CD14-positive monocyte (primary cell): ENCODE measurements at regions not wholly inside any gene's neighbourhood (a gene's known extent, or its start where the extent isn't known, plus 50 kb on each side); places are given as distances from the start of the nearest gene placed in this dataset.
"Not testable (repeated sequence)": the region's sequence is repeated elsewhere in the genome, so short reads cannot be mapped to it uniquely, and the experiment has no call there.

Experiments used
- DNase-seq, 3 donors: peaks; one replicate each; pipeline ENCODE4 v3.0.0-alpha.2; 2011 to 2022
- H2AFZ ChIP-seq: 2 replicates; pipeline ENCODE4 v1.6.0; 2012; ENCODE audit warnings: mild to moderate bottlenecking, low read depth, low read length, inconsistent platforms; ENCODE audit not compliant: insufficient read depth, poor library complexity, severe bottlenecking
- H3K27ac ChIP-seq, 2 donors: 1 replicate in 1 of 2; 2 replicates in 1 of 2; pipeline ENCODE4 v1.5.1; 2012 to 2013; ENCODE audit warnings: low read length in 2 of 2, control low read depth in 1 of 2, inconsistent platforms in 1 of 2, low read depth in 1 of 2, mild to moderate bottlenecking in 1 of 2
- H3K27me3 ChIP-seq, 2 donors: one replicate each; pipeline versions ENCODE4 v1.6.0 to v1.6.1; 2011 to 2013; ENCODE audit warnings: low read length in 2 of 2; ENCODE audit not compliant: control insufficient read depth in 2 of 2, insufficient read depth in 2 of 2
- H3K36me3 ChIP-seq, 2 donors: replicated peaks in 1 of 2; 1 replicate in 1 of 2; 2 replicates in 1 of 2; pipeline versions ENCODE4 v1.5.1 to v1.6.1; 2012 to 2013; ENCODE audit warnings: low read length in 2 of 2, control low read depth in 1 of 2, inconsistent platforms in 1 of 2, mild to moderate bottlenecking in 1 of 2; ENCODE audit not compliant: insufficient read depth in 2 of 2, control insufficient read depth in 1 of 2
- H3K4me1 ChIP-seq, 2 donors: 1 replicate in 1 of 2; 2 replicates in 1 of 2; pipeline versions ENCODE4 v1.5.1 to v1.6.1; 2012 to 2013; ENCODE audit warnings: low read length in 2 of 2, control low read depth in 1 of 2, inconsistent platforms in 1 of 2, mild to moderate bottlenecking in 1 of 2, moderate library complexity in 1 of 2; ENCODE audit not compliant: insufficient read depth in 2 of 2, control insufficient read depth in 1 of 2
- H3K4me2 ChIP-seq: replicated peaks from 2 replicates; pipeline ENCODE3; 2012; ENCODE audit warnings: low read length, moderate library complexity, mild to moderate bottlenecking; ENCODE audit not compliant: poor library complexity, severe bottlenecking; ENCODE audit errors: extremely low read depth
- H3K4me3 ChIP-seq, 3 experiments: fragments of 200-600 bp in 1 of 3; sonication (generic) in 1 of 3; replicated peaks in 1 of 3; 1 replicate in 2 of 3; 2 replicates in 1 of 3; pipeline ENCODE4 v1.5.1; 2011 to 2013; ENCODE audit warnings: low read length in 3 of 3, mild to moderate bottlenecking in 3 of 3, control low read depth in 2 of 3, low read depth in 2 of 3, inconsistent platforms in 1 of 3, moderate library complexity in 1 of 3
- H3K79me2 ChIP-seq: 2 replicates; pipeline ENCODE4 v1.6.0; 2012; ENCODE audit warnings: mild to moderate bottlenecking, control low read depth, inconsistent platforms, low read length, moderate library complexity; ENCODE audit not compliant: insufficient read depth
- H3K9ac ChIP-seq: 2 replicates; pipeline ENCODE4 v1.6.0; 2017; ENCODE audit warnings: low read length, mild to moderate bottlenecking; ENCODE audit not compliant: insufficient read depth, poor library complexity, severe bottlenecking
- H3K9me3 ChIP-seq, 2 donors: replicated peaks in 1 of 2; 1 replicate in 1 of 2; 2 replicates in 1 of 2; pipeline versions ENCODE4 v1.5.1 to v1.6.1; 2012 to 2013; ENCODE audit warnings: low read length in 2 of 2, control low read depth in 1 of 2; ENCODE audit not compliant: control insufficient read depth in 1 of 2, insufficient read depth in 1 of 2
- H4K20me1 ChIP-seq: 2 replicates; pipeline ENCODE4 v1.6.0; 2012; ENCODE audit warnings: mild to moderate bottlenecking, low read length, control low read depth, moderate library complexity; ENCODE audit not compliant: insufficient read depth
- H3K27ac Mint-ChIP-seq, 7 donors: one replicate each; pipeline ENCODE4 v1.8.0; 2020; ENCODE audit warnings: mild to moderate bottlenecking in 7 of 7, mixed read lengths in 7 of 7, moderate library complexity in 6 of 7, inconsistent platforms in 2 of 7
- H3K27me3 Mint-ChIP-seq, 3 donors: one replicate each; pipeline ENCODE4 v1.8.0; 2021 to 2022; ENCODE audit warnings: low read depth in 3 of 3, mild to moderate bottlenecking in 3 of 3, mixed read lengths in 3 of 3, moderate library complexity in 3 of 3, inconsistent platforms in 1 of 3
- H3K36me3 Mint-ChIP-seq, 2 donors: one replicate each; pipeline ENCODE4 v1.8.0; 2020; ENCODE audit warnings: mixed read lengths in 2 of 2, inconsistent platforms in 1 of 2, mild to moderate bottlenecking in 1 of 2
- H3K4me1 Mint-ChIP-seq: one replicate; pipeline ENCODE4 v1.8.0; 2020; ENCODE audit warnings: mild to moderate bottlenecking, mixed read lengths
- H3K4me3 Mint-ChIP-seq, 2 donors: one replicate each; pipeline ENCODE4 v1.8.0; 2020; ENCODE audit warnings: mild to moderate bottlenecking in 2 of 2, mixed read lengths in 2 of 2, moderate library complexity in 1 of 2
- H3K9me3 Mint-ChIP-seq, 7 donors: one replicate each; pipeline ENCODE4 v1.8.0; 2020 to 2022; ENCODE audit warnings: mixed read lengths in 7 of 7, mild to moderate bottlenecking in 6 of 7, moderate library complexity in 6 of 7, inconsistent platforms in 2 of 7
- WGBS: methylation state at CpG from one replicate; pipeline ENCODE4 v1.1.5; 2013; ENCODE audit warnings: missing lambda C conversion rate; ENCODE audit not compliant: insufficient coverage; 5-methylcytosine and 5-hydroxymethylcytosine counted together
- intact Hi-C, 2 donors: fragments of 100-400 bp; cut with micrococcal nuclease; formaldehyde crosslinking; loops; one replicate each; pipeline versions ENCODE4 v1.15.0 to v1.15.1; 2023
- TF ChIP-seq, protein P1 (sequence below): fragments of 200-600 bp; IDR thresholded peaks from one replicate; pipeline ENCODE4 v1.8.0; 2022; ENCODE audit warnings: antibody characterized with exemption, mild to moderate bottlenecking

DNA sequence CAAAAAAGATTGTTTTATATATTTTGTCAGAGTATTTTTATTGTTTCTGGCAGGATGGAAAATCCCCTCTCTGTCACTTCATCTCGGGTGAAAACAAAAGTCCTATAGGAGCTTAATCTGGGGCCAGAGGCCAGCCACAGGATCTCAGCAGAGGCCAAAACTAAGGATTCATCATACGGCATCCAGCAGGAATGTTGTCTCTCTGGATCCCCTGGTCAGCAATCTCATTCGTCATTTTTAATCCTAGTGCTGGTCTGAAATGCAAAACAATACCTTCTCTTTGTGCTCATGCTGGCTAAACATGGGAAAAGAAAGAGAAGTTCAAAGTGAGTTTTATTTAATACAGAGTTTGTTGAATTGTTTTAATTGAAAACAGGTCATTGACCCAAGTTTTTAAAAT, 482.5 kb upstream of the AUTS2 start:
- WGBS, result 83% methylated on average over 1 of the region's 3 CpGs
- no peak overlapping the region for H3K4me3 Mint-ChIP-seq
- H3K4me3 ChIP-seq, result no peak overlapping the region
- no peaks in the 10 kb centered on the region for H3K36me3 Mint-ChIP-seq
- H3K36me3 ChIP-seq, result no peaks in the 10 kb centered on the region
- no peaks in the 10 kb centered on the region for H3K79me2 ChIP-seq
- no peak overlapping the region for H3K4me2 ChIP-seq
- no peaks in the 10 kb centered on the region for H3K4me1 Mint-ChIP-seq
- no peak overlapping the region for H3K27ac Mint-ChIP-seq
- intact Hi-C loops, result no loop called here
- no peaks in the 10 kb centered on the region for H3K4me1 ChIP-seq
- TF ChIP-seq, protein P1, sequence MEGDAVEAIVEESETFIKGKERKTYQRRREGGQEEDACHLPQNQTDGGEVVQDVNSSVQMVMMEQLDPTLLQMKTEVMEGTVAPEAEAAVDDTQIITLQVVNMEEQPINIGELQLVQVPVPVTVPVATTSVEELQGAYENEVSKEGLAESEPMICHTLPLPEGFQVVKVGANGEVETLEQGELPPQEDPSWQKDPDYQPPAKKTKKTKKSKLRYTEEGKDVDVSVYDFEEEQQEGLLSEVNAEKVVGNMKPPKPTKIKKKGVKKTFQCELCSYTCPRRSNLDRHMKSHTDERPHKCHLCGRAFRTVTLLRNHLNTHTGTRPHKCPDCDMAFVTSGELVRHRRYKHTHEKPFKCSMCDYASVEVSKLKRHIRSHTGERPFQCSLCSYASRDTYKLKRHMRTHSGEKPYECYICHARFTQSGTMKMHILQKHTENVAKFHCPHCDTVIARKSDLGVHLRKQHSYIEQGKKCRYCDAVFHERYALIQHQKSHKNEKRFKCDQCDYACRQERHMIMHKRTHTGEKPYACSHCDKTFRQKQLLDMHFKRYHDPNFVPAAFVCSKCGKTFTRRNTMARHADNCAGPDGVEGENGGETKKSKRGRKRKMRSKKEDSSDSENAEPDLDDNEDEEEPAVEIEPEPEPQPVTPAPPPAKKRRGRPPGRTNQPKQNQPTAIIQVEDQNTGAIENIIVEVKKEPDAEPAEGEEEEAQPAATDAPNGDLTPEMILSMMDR, result no peak
- DNase-seq, result no peak
- H3K9me3 Mint-ChIP-seq, result peaks cover 2 to 11% (median 4%) of the 10 kb centered on the region in 7 donors
- H3K9ac ChIP-seq, result no peak overlapping the region
- peaks cover 0 to under 1% of the 10 kb centered on the region in 2 donors for H3K9me3 ChIP-seq
- no peaks in the 10 kb centered on the region for H4K20me1 ChIP-seq
- peaks cover 0 to 4% (median 2%) of the 10 kb centered on the region in 3 donors for H3K27me3 Mint-ChIP-seq
- H3K27ac ChIP-seq, result no peak overlapping the region
- H3K27me3 ChIP-seq, result no peaks in the 10 kb centered on the region
- no peak overlapping the region for H2AFZ ChIP-seq

DNA sequence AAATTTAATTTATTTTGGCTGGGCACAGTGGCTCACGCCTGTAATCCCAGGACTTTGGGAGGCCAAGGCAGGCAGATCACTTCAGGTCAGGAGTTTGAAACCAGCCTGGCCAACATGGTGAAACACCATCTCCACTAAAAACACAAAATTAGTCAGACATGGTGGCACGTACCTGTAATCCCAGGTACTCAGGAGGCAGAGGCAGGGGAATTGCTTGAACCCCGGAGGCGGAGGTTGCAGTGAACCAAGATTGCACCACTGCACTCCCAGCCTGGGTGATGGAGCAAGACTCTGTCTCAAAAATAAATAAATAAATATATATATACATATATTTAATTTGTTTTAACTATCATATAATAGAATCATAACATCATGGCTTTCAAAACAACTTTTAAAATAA, 482.1 kb upstream of the AUTS2 start:
- H3K4me1 ChIP-seq, H3K27ac ChIP-seq, H3K9ac ChIP-seq, H3K9me3 ChIP-seq, H3K79me2 ChIP-seq, H3K27me3 ChIP-seq, H3K4me3 ChIP-seq, H2AFZ ChIP-seq, H4K20me1 ChIP-seq, H3K27ac Mint-ChIP-seq, H3K4me3 Mint-ChIP-seq, H3K4me2 ChIP-seq, H3K36me3 Mint-ChIP-seq, H3K4me1 Mint-ChIP-seq, DNase-seq, H3K27me3 Mint-ChIP-seq, H3K36me3 ChIP-seq, intact Hi-C loops: not testable (repeated sequence)
- H3K9me3 Mint-ChIP-seq, result peaks cover 2 to 11% (median 4%) of the 10 kb centered on the region in 7 donors
- 100% methylated on average over 1 of the region's 4 CpGs for WGBS
